ENCODE measurements at regions not wholly inside any gene's neighbourhood (a gene's known extent, or its start where the extent isn't known, plus 50 kb on each side); places are given as distances from the start of the nearest gene placed in this dataset.

DNA sequence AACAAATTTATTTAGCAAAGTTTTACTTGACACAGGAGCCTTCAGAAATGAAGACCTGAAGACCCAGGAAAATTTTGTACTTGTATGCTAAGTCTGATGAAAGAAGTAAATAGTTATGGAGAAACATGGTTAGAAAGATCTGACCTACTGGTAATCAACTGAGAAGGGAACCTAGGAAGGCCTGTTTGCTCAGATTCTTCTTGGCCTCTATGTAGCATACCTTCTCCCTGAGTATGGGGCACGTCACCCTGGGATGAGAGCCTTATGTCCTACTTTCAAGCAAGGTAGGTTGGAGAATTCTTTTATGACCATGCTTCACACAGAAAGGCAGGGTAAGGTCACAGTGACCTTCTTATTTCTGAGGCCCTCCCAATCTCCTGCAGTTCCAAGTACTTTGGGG is 178.6 kb upstream of the CREB1 start:
- no peaks in the 10 kb centered on the region for H3K36me3 ChIP-seq (ENCODE audit: insufficient read depth, low read length)
- H3K27me3 ChIP-seq (ENCODE audit: insufficient read depth, low read length, poor library complexity, severe bottlenecking): no peaks in the 10 kb centered on the region
- no peak overlapping the region for H3K4me3 ChIP-seq (ENCODE audit: low read length)
- H3K36me3 Mint-ChIP-seq: peaks cover 0 to 5% (median 0%) of the 10 kb centered on the region in 3 donors
- H3K4me1 ChIP-seq (ENCODE audit: insufficient read depth, low read length): no peaks in the 10 kb centered on the region
- no peak overlapping the region for H3K4me3 Mint-ChIP-seq
- H3K27ac ChIP-seq (ENCODE audit: low read depth, low read length): no peak overlapping the region
- ChIA-PET POLR2A (no interaction called here), CTCF (no interaction called here)
- H3K9me3 ChIP-seq (ENCODE audit: low read length): no peaks in the 10 kb centered on the region
- H3K4me1 Mint-ChIP-seq: peaks cover 0 to 6% (median 1%) of the 10 kb centered on the region in 3 donors
- DNase-seq: no peak
- no peak overlapping the region for H3K27ac Mint-ChIP-seq
- H3K9me3 Mint-ChIP-seq: peaks cover 0 to 13% (median 4%) of the 10 kb centered on the region in 5 donors
- H3K27me3 Mint-ChIP-seq: no peaks in the 10 kb centered on the region

- Mint-ChIP-seq H3K27ac (peak overlapping the region in 1 of 8 donors; percentile 13), H3K4me1 (peaks cover 0 to 6% (median 1%) of the 10 kb centered on the region in 3 donors), H3K27me3 (peaks cover 0 to 4% of the 10 kb centered on the region in 2 donors), H3K36me3 (no peaks in the 10 kb centered on the region), H3K4me3 (no peak overlapping the region), H3K9me3 (peaks cover 0 to 6% (median 0%) of the 10 kb centered on the region in 5 donors)
- H3K4me3 ChIP-seq (ENCODE audit: low read length): no peak overlapping the region
- H3K27ac ChIP-seq (ENCODE audit: low read depth, low read length): no peak overlapping the region
- no peaks in the 10 kb centered on the region for H3K36me3 ChIP-seq (ENCODE audit: insufficient read depth, low read length)
- no peaks in the 10 kb centered on the region for H3K9me3 ChIP-seq (ENCODE audit: low read length)
- POLR2A ChIA-PET: no interaction called here
- H3K27me3 ChIP-seq (ENCODE audit: insufficient read depth, low read length, poor library complexity, severe bottlenecking): no peaks in the 10 kb centered on the region
- peak in 1 of 5 donors; percentile 9 for DNase-seq
- CTCF ChIA-PET: no interaction called here
- H3K4me1 ChIP-seq (ENCODE audit: insufficient read depth, low read length): no peaks in the 10 kb centered on the region
Observed at GRCh38 chr2:207352978-207353671, 176.6 kb upstream of the CREB1 start.

DNA sequence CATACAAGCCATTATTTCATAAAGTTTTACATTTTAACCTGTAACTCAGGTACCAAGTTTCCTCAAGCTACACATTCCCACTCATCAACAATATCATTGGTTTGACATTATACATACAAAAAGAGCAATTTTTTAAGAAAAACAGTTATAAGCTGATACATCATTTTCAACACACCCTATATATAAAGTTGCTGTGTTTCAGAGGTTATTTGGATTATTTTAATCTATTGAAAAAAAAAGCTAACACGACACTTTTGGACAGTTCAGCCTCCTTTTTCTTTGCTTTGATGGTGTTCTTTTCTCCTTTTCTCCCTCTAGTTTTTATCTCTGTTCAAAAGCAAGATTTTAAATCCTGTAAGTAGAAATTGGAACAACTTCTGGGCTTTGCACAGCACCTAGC is 175.9 kb upstream of the CREB1 start:
- Histone ChIP-seq H3K4me3 (ENCODE audit: low read length) (no peak overlapping the region), H3K27ac (ENCODE audit: low read depth, low read length) (no peak overlapping the region), H3K27me3 (ENCODE audit: insufficient read depth, low read length, poor library complexity, severe bottlenecking) (no peaks in the 10 kb centered on the region), H3K4me1 (ENCODE audit: insufficient read depth, low read length) (no peaks in the 10 kb centered on the region), H3K36me3 (ENCODE audit: insufficient read depth, low read length) (no peaks in the 10 kb centered on the region), H3K9me3 (ENCODE audit: low read length) (no peaks in the 10 kb centered on the region)
- Mint-ChIP-seq H3K36me3 (no peaks in the 10 kb centered on the region), H3K27me3 (peaks cover 0 to 4% of the 10 kb centered on the region in 2 donors), H3K4me3 (no peak overlapping the region), H3K4me1 (peaks cover 0 to 6% (median 1%) of the 10 kb centered on the region in 3 donors), H3K27ac (peak overlapping the region in 1 of 8 donors; percentile 11), H3K9me3 (peaks cover 0 to 6% (median 0%) of the 10 kb centered on the region in 5 donors)
- POLR2A ChIA-PET: no interaction called here
- DNase-seq: no peak
- CTCF ChIA-PET: no interaction called here

DNA sequence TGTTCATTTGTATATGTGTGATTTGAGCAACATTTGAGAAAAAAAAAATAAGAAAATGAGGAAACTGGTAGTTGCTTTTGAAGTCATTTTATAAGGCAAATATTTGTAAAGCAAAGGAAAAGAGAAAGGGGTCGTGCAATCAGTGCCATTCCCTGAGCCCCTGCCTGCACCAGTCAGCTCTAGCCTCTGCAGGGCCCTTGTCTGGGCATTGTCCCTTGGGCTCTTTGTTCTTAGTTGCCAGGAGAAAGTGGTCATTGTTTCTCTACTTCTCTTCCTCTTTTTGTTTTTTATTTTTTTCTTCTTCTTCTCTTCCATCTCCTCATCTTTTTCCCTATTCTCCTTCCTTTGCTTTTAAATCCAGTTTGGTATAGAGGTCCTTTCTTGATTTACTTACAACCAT is 175.3 kb upstream of the CREB1 start:
- H3K27me3 Mint-ChIP-seq: peaks cover 2 to 4% of the 10 kb centered on the region in 2 donors
- no peak overlapping the region for H3K4me3 ChIP-seq (ENCODE audit: low read length)
- H3K36me3 ChIP-seq (ENCODE audit: insufficient read depth, low read length): no peaks in the 10 kb centered on the region
- no peak overlapping the region for H3K4me3 Mint-ChIP-seq
- no peaks in the 10 kb centered on the region for H3K27me3 ChIP-seq (ENCODE audit: insufficient read depth, low read length, poor library complexity, severe bottlenecking)
- no peak overlapping the region for H3K27ac Mint-ChIP-seq
- H3K4me1 ChIP-seq (ENCODE audit: insufficient read depth, low read length): no peaks in the 10 kb centered on the region
- no peak overlapping the region for H3K27ac ChIP-seq (ENCODE audit: low read depth, low read length)
- H3K9me3 ChIP-seq (ENCODE audit: low read length): no peaks in the 10 kb centered on the region
- H3K9me3 Mint-ChIP-seq: peaks cover 0 to 4% (median 0%) of the 10 kb centered on the region in 5 donors
- peaks cover 0 to 6% (median 1%) of the 10 kb centered on the region in 3 donors for H3K4me1 Mint-ChIP-seq
- CTCF ChIA-PET: no interaction called here
- no peak for DNase-seq
- no peaks in the 10 kb centered on the region for H3K36me3 Mint-ChIP-seq
- POLR2A ChIA-PET: no interaction called here

DNA sequence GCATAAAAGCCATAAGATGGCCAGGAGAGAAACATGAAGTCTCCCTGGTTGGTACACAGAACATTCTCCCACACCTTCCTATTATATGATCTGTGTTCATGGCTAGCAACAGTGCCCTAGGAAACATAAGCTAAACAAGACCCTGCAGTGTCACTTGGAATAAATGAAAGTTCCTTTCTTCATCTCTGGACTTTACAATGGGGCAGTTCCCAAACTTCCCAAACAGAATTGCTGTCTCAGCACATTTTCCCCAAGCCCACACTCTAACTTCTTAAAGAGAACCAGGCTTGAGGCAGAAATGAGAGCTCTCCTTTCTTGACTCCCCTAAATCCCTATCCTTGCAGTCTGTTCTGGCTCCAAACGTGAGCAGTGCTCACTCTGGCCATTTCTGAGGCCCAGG is 173.2 kb upstream of the CREB1 start:
- Mint-ChIP-seq H3K27ac (peak overlapping the region in 1 of 8 donors; percentile 47), H3K4me1 (peaks cover 0 to 6% (median 1%) of the 10 kb centered on the region in 3 donors), H3K27me3 (peaks cover 2 to 7% of the 10 kb centered on the region in 2 donors), H3K36me3 (no peaks in the 10 kb centered on the region), H3K4me3 (no peak overlapping the region), H3K9me3 (no peaks in the 10 kb centered on the region)
- ChIA-PET POLR2A (no interaction called here), CTCF (no interaction called here)
- H3K4me3 ChIP-seq (ENCODE audit: low read length): no peak overlapping the region
- H3K9me3 ChIP-seq (ENCODE audit: low read length): no peaks in the 10 kb centered on the region
- no peaks in the 10 kb centered on the region for H3K27me3 ChIP-seq (ENCODE audit: insufficient read depth, low read length, poor library complexity, severe bottlenecking)
- no peaks in the 10 kb centered on the region for H3K36me3 ChIP-seq (ENCODE audit: insufficient read depth, low read length)
- no peaks in the 10 kb centered on the region for H3K4me1 ChIP-seq (ENCODE audit: insufficient read depth, low read length)
- DNase-seq: no peak
- H3K27ac ChIP-seq (ENCODE audit: low read depth, low read length): no peak overlapping the region

DNA sequence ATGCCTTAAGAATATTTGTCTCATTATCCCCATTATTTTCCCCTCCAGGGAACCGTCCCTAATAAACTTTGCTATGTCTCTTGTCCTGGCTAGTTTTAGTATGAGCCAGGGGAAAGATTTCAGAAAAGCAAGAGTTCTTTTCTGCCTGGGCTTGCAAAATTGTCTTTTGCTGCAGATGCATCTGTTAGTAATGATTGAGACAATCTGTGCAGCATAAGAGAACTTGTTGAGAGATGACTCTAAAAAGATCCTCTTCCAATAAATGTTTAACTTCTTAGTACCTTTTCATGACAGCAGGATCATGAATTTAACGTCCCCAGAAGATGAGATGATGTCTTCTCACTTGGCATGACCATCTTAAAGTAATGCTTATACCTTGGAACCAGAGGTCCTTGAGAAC is 172.5 kb upstream of the CREB1 start:
- peaks cover 2 to 7% of the 10 kb centered on the region in 2 donors for H3K27me3 Mint-ChIP-seq
- Histone ChIP-seq H3K36me3 (ENCODE audit: insufficient read depth, low read length) (no peaks in the 10 kb centered on the region), H3K4me3 (ENCODE audit: low read length) (no peak overlapping the region), H3K27me3 (ENCODE audit: insufficient read depth, low read length, poor library complexity, severe bottlenecking) (no peaks in the 10 kb centered on the region), H3K4me1 (ENCODE audit: insufficient read depth, low read length) (no peaks in the 10 kb centered on the region), H3K27ac (ENCODE audit: low read depth, low read length) (no peak overlapping the region), H3K9me3 (ENCODE audit: low read length) (no peaks in the 10 kb centered on the region)
- no peak overlapping the region for H3K27ac Mint-ChIP-seq
- no peak overlapping the region for H3K4me3 Mint-ChIP-seq
- H3K4me1 Mint-ChIP-seq: peaks cover 0 to 6% (median 1%) of the 10 kb centered on the region in 3 donors
- H3K36me3 Mint-ChIP-seq: no peaks in the 10 kb centered on the region
- H3K9me3 Mint-ChIP-seq: no peaks in the 10 kb centered on the region
- ChIA-PET POLR2A (no interaction called here), CTCF (no interaction called here)
- DNase-seq: no peak

GRCh38 chr2:207362716-207363115 is 167.0 kb upstream of the CREB1 start:
- POLR2A ChIA-PET: no interaction called here
- no peak overlapping the region for H3K27ac Mint-ChIP-seq

DNA sequence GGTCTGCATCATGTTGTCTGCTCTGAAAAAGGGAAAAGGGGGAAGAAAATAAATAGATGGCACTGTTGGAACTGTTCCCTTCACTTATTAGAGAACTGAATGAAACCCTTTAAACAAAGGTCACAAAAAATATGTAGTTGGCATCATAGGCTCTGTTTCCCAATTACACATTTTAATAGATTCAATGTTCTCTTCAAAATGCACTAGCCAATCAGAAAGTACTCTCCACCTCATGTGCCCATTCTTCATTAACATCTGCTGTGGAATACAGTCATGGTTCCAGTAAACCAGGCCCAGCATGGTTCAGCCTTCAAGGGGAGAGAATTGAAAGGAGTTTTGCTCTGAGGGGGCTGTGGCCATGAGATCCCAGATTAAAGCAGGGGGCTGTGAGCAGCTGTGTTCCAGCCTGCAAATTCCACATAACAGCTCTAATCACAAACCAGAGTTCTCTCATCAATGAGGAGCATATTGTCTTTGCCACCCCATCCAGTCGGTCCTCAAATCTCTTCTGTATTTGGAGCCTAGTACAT is 165.9 kb upstream of the CREB1 start:
- H3K9me3 ChIP-seq (ENCODE audit: low read length): no peaks in the 10 kb centered on the region
- H3K27me3 ChIP-seq (ENCODE audit: insufficient read depth, low read length, poor library complexity, severe bottlenecking): no peaks in the 10 kb centered on the region
- H3K36me3 Mint-ChIP-seq: no peaks in the 10 kb centered on the region
- ChIA-PET CTCF (no interaction called here), POLR2A (no interaction called here)
- H3K9me3 Mint-ChIP-seq: peaks cover 0 to 2% (median 0%) of the 10 kb centered on the region in 5 donors
- peaks cover 2 to 3% of the 10 kb centered on the region in 2 donors for H3K27me3 Mint-ChIP-seq
- H3K4me1 ChIP-seq (ENCODE audit: insufficient read depth, low read length): no peaks in the 10 kb centered on the region
- no peak overlapping the region for H3K27ac ChIP-seq (ENCODE audit: low read depth, low read length)
- H3K4me1 Mint-ChIP-seq: no peaks in the 10 kb centered on the region
- H3K4me3 Mint-ChIP-seq: no peak overlapping the region
- H3K27ac Mint-ChIP-seq: no peak overlapping the region
- DNase-seq: no peak
- H3K4me3 ChIP-seq (ENCODE audit: low read length): no peak overlapping the region
- no peaks in the 10 kb centered on the region for H3K36me3 ChIP-seq (ENCODE audit: insufficient read depth, low read length)

More at GRCh38 chr2:207362716-207363115, 167.0 kb upstream of the CREB1 start:
- H3K9me3 Mint-ChIP-seq: peaks cover 0 to 2% (median 0%) of the 10 kb centered on the region in 5 donors
- CTCF ChIA-PET: no interaction called here
- H3K27me3 Mint-ChIP-seq: peaks cover 2 to 3% of the 10 kb centered on the region in 2 donors
- H3K36me3 ChIP-seq (ENCODE audit: insufficient read depth, low read length): no peaks in the 10 kb centered on the region
- H3K9me3 ChIP-seq (ENCODE audit: low read length): no peaks in the 10 kb centered on the region
- no peak overlapping the region for H3K27ac ChIP-seq (ENCODE audit: low read depth, low read length)
- no peaks in the 10 kb centered on the region for H3K4me1 Mint-ChIP-seq
- no peaks in the 10 kb centered on the region for H3K36me3 Mint-ChIP-seq
- H3K27me3 ChIP-seq (ENCODE audit: insufficient read depth, low read length, poor library complexity, severe bottlenecking): no peaks in the 10 kb centered on the region
- H3K4me3 ChIP-seq (ENCODE audit: low read length): no peak overlapping the region
- no peak for DNase-seq
- H3K4me1 ChIP-seq (ENCODE audit: insufficient read depth, low read length): no peaks in the 10 kb centered on the region
- no peak overlapping the region for H3K4me3 Mint-ChIP-seq

Measured in CD8-positive, alpha-beta memory T cell (primary cell).